HG03342 (cell line): ENCODE measurements at regions not wholly inside any gene's neighbourhood (a gene's known extent, or its start where the extent isn't known, plus 50 kb on each side); places are given as distances from the start of the nearest gene placed in this dataset.
A peak's percentile ranks its signal among the peaks of the same experiment; 100 is the strongest.
"Not testable (repeated sequence)": the region's sequence is repeated elsewhere in the genome, so short reads cannot be mapped to it uniquely, and the experiment has no call there.

Source experiments
- ATAC-seq: cut with Tn5 transposase; IDR thresholded peaks from one replicate; pipeline ENCODE4 v1.9.1; 2021; ENCODE audit warnings: mild to moderate bottlenecking, moderate library complexity; ENCODE audit not compliant: unreplicated experiment

DNA sequence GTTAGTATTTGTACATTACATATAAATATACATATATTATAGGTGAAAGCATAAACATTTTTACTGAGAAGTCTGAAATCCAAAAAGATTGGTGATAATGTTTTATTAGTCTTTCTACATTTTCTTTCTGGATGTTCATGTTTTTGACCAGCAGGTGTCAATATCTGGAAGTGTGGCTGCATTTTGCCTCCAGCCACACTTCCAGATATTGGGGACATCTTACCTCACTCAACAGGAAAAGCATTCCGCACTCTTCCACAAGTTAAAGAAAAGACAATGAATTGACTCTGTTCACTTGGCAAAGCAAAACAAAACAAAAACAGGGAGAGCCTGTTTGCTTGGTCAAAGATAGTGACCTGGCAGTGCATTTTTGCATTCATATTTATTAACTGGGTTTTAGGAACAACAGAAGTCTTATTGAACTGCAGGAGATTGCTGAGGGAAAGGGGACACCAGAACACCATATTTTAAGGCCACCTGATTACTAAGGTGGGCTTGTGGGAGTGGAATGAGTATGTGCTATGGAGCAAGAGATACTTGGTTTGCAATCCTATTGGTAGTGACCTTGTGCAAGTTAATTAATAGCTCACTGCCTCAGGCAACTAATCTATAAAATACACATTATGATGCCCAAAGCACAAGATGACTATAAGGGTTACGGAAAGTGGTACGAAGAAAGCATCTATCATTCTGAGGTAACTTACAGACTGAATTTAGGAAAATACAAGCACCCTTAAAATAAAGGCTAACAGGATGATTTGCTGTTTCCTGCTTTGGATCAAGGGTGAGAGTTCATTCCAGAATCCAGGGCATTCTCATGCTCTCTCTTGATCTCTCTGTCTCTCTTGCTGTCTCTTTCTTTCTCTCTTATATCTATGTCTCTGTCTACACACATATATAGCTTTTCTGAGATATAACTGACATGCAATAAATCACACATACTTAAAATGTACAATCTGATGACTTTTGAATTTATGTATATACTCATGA, 389.9 kb upstream of the EMCN start:
- ATAC-seq: no peak

DNA sequence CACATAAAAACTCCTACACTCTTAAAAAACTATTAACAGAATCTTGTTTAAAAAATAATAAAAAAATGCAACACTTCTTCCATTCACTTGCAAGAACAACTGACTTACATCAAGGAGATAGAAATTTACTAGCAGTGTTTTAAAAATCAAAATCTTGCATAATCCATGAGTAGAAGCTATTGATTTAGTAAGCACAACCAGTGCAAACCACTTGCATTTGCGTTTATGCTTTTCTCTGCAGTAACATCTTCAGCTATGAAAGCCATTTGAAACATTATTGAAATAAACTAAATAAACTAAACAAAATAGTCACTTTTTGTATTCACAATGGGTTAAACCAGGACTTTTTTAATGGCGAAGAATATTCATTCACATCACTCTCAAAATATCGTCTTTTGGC, 389.2 kb upstream of the EMCN start:
- ATAC-seq: no peak

DNA sequence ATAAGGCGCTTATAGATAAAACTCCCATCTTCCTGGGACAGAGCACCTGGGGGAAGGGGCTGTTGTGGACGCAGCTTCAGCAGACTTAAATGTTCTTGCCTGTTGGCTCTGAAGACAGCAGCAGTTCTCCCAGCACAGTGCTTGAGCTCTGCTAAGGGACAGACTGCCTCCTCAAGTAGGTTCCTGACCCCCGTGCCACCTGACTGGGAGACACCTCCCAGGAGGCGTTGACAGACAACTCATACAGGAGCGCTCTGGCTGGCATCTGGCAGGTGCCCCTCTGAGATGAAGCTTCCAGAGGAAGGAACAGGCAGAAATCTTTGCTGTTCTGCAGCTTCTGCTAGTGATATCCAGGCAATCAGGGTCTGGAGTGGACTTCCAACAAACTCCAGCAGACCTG, 383.1 kb upstream of the EMCN start:
- not testable (repeated sequence) for ATAC-seq

DNA sequence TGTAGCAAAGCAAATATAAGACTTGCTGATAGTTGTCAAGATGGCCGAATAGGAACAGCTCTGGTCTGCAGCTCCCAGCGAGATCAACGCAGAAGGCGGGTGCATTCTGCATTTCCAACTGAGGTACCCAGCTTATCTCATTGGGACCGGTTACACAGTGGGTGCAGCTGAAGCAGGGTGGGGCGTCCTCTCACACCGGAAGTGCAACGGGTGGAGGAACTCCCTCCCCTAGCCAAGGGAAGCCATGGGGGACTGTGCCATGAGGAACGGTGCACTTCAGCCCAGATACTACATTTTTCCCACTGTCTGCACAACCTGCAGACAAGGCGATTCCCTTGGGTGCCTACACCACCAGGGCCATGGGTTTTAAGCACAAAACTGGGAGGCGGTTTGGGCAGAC, 382.3 kb upstream of the EMCN start:
- no peak for ATAC-seq

DNA sequence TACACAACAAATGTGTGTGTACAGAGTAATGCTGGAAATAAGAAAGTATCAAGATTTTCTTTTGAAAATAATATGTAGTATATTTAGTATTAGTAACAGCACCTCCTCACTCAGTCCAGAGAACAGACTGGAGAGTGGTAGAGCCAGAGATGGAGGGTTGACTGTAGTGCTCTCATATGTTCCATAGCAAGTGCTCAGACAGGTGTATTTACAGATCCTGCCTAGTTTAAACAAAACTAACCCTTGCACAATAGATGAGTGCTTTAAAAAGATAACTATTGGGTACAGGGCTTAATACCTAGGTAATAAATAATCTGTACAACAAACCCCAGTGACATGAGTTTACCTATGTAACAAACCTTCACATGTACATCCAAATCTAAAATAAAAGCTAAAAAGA, 381.0 kb upstream of the EMCN start:
- no peak for ATAC-seq

DNA sequence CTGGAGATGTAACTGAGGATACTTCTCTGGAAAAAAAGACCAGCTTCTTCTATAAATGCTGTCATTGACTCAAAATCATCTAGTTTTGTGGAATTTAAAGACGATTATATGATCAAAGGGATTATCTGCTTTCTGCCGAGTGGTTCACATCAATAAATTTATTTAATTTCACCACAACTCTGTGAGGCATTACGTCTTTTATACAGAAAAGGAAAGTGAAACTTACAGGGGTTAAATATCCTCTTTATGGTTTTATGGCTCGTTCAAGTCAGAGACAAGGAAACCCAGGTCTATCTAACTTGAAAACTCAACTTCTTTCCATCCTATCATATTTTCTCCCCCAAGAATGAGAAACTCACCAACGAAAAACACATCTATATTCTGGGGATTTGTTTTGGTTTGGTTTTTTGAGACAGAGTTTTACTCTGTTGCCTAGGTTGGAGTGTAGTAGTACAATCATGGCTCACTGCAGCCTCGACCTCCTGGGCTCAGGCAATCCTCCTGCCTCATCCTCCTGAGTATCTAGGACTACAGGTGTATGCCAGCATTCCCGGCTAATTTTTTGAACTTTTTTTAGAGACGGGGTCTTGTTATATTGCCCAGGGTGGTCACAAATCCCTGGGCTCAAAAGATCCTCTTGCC, 377.9 kb upstream of the EMCN start:
- peak; percentile 93 for ATAC-seq

DNA sequence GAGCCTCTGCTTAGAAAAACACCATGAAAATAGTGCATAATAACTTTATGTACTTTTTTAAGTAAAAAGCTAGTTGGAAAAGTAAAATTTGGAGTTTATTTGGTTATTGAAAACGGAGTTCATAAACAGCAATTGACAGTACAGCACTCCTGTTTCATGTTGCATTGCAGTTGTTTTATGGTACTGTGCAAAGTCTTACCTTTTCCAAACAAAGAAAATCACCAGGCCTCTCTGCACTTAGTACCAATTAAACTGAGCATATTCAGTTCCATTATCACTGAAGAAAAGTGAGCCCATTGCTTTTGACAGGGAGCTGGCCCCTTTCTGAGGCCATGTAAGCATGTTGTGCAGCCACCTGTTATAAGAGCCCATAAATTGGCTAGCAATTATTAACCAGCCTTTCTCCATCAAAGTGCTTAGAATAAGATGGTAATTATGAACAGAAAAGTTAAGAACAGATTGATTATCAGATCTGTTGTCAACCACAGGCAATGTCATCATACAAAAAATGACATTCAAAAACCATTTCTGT, 376.6 kb upstream of the EMCN start:
- ATAC-seq: no peak

DNA sequence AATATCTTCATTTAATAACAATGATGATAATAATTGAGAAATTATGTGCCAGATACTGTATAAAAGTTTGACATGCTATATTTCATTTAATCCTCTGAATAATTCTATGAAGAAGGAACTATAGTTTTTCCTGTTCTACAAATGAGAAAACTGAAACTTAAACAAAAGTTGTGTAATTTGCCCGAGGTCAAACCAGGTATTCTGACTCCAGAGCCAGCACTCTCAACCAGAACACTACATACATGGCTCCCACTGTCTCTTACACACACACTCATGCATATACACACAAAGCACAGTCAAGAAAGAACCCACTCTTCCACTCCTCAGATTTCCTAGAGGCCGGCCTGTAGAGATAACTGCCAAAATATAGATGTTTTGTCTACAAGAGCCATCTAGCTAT, 374.0 kb upstream of the EMCN start:
- no peak for ATAC-seq

DNA sequence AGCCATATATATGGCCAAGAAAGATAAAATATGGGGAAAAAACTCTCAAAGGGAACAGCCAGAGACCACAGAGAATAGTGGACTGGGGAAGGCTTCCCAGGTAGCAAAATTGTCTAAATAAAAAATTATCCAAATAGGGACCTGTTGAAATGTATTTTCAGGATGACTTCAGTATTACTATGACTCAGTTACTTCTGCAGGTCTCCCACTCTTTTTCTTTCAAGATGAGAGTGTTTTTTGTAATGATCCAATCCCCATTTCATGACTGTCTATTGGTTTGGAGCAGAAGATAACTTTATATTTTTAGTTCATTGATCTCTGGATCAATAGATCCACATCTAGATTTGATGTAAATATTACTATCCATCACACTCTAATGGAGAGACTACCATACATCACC, 372.1 kb upstream of the EMCN start:
- ATAC-seq: no peak

DNA sequence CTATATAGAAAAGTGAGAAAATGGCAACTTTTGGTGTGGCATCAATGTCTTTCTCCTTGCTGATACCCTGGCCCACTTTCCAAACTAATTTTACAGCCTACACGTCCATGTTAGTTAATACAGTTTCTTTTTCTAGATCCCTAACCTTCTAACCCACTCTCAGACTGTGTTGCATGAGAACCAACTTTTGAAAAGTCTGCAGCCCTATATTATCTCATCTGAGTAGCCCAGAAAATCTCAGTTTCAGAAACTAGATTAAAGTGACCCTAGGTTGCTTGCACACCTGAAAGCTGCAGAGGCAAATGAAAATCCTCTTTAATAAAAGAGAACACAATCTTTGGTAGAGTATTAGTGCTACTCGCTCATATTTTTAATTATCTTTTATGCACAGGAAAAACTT, 371.6 kb upstream of the EMCN start:
- ATAC-seq: no peak

DNA sequence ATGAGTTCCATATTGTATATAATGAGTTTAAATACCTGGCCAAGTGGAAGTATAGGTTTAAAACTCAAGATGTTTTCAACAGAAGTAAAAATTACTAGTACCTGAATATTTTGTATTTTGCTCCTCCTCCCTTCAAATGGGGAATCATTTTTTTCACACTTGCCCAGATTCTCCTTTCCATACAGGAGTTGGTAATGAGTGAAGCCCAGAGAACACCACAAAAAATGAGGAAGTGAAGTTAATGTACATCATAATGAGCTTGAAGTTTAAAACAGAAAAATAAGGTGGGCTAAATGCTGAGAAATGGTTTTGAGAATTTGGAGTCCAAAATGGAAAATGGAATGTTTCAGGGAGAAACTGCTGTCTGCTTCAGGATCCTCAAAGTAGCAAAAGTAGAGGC, 364.8 kb upstream of the EMCN start:
- ATAC-seq: no peak

DNA sequence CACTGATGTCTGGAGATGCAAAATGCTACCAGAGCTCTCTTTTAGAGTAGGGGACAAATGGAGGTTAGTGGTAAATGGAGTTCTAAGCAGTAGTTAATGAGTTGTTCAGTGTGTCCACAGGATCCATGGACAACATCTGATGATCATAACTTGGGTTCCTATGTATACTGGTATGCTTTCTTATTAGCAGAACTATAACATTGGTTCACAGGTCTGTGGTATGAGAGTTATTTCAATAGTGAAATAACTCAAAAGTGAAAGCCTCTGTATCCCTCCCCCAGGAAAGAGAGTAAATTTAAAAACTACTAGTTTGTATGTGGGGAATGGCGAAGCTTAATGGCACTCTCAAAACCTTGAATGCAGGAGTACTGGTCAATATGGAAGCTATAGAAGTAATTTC, 363.5 kb upstream of the EMCN start:
- no peak for ATAC-seq

DNA sequence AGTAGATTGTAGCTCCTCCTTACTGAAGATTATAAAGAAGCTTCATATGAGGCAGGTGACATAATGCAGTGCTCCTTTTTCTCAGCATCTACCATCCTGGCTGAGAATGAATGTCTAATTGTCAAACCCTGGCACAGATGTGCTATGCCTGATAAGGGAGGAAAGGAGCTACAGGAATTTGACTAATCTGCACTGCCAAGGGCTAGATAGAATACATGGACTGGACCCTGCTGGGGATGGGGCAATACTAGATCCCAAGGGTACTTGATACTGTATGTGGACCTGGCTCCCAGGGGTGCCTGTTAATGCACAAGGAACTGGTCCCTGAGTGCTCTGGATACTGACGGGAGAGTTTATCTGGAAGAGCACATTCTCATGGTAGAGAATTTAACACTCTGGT, 362.2 kb upstream of the EMCN start:
- ATAC-seq: no peak

DNA sequence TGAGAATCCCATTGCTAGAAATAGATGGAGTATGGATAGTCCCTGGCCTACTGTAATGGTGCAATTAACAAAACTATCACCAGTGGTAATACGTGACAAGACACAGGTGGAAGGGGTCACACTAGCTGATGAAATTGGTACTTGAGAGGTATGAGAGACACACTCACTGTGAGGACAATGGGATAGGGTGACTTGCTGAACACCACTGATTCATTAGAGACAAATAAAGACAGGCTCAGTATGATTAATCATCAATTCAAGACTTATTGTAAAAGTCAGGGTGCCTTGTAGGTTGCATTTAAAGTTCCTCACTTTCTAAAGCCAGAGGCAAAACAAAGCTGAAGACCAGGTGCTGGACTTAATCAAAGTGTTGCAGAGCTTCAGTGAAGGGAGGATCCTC, 361.6 kb upstream of the EMCN start:
- no peak for ATAC-seq

DNA sequence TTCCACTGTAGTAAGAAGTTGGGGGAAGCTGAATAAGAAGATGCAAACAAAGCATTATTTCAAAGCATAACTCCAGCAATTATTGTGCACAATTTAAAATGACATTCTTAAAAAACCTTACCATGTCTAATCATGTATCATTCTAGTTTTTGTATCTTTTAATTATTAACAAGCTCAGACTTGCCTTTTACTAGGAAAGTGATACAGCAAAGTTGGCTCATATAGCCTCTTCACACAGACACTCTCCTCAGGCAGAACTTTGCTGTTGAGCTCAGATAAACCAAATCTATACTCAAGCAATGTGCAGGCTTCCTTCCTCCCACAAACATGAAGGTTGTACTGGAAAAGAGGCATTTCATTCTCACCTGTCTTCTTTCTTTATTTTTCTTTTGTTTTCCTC, 358.7 kb upstream of the EMCN start:
- no peak for ATAC-seq

DNA sequence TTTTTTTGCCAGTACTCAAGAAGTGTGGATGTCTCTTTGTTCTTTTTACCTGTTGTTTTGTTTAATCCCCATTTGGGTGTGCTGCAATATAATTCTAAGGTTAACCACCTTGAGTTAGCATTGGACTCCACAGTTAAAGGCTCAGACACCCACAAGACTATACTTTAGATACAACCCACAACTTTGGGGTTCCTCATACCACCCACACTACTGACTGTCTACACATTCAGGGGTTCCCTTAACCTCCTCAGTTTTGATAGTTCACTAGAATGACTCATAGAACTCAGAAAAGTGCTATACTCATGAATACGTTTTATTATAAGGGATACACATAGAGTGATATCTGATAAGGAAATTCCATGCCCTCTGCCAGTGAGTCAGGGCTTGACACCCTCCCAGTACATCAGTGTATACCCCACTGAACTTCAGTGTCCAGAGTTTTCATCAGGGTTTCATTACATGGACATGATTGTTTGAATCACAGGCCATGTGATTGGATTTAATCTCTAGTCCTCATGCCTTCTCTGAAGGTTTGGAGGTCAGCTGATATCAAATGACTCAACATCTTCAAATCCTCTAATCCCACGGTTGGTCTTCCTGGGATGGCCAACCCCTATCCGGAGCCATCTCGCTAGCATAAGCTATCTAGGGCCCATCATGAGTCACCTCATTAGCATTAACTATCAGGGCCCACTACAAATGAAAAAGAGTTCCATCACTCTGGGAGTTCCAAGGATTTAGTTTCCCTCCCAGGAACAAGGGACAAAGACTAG, 357.7 kb upstream of the EMCN start:
- no peak for ATAC-seq

DNA sequence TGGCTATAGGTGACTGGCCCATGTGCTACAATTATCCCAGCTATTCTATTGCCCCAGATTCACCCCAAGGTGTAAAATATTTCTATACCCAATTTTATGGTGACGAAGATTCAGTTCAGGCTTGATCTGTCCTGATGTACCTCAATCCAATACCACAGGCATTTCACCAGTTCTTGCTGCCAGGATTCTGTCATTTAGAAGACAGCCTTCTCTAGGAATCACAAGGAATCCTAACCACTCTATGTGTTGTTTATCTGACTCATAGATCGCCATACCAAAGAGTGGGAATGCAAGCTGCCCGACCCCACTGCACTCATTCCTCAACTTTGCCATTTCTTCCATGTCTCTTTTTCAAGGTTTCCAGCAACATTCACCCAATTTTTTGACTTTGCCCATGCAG, 355.0 kb upstream of the EMCN start:
- ATAC-seq: no peak

DNA sequence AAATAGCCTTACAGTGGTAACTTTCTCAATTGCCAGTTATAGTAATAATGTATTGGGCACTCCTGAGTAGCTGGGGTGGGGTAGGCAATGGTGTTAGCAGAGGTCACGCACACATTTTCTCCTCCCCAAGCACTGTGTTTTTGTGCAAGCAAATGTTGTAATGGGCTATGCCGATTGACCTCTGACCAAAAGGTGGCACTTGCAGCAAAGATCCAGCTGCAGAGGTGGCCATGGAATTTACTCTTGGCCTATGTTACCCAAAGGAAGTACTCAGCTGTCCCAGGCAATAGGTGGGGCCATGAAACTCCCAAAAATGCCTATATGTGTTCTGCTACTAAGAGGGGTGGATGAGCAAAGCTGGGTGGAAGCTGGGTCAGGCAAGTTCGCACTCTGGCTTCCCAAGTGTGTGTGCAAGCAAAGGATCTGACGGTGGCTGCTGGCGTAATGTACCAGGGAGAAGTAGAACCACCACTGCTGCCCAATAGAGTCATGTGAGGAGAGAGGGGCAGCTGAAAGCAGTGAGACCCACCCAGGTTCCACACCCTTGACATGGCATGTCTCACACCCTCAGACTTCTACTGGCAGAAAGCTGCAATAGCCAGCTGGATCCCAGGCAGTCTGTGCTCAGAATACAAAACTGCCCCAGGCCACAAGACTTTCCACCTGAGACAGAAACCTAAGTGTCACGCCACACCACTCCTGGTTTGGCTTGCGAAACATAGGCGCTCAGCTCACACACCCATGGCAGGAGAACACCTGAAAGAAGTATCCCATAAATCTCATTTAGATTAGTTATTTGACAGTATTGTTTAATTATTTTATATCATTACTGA, 353.3 kb upstream of the EMCN start:
- ATAC-seq: no peak

DNA sequence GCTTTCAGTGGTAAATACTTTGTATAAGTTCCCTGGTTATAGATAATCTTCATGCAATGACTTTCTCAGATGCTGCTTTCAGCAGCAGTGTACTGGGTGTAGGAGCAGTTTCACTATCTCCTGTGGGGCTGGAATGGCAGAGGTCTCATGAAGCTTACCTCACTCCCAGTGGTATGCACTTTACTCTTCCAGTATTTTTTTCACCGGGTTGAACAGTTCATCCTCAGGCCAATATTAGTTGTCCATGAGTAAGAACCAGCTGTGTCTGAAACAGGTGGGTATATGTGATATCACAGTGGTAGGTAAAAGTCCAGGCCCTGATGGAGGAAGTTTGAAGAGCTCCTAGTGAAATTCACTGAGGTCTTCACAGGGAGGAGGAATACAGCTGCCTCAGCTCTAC, 351.5 kb upstream of the EMCN start:
- ATAC-seq: no peak

DNA sequence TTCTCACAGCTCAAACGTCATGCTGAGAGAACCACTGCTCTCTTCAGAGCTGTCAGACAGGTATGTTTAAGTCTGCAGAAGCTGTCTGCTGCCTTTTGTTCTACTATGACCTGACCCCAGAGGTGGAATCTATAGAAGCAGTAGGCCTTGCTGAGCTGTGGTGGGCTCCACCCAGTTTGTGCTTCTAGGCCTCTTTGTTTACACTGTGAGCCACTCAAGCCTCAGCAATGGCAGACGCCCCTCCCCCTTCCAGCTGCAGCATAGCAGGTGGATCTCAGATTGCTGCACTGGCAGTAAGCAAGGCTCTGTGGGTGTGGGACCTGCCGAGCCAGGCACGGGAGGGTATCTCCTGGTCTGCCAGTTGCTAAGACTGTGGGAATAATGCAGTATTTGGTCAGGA, 350.5 kb upstream of the EMCN start:
- ATAC-seq: not testable (repeated sequence)

DNA sequence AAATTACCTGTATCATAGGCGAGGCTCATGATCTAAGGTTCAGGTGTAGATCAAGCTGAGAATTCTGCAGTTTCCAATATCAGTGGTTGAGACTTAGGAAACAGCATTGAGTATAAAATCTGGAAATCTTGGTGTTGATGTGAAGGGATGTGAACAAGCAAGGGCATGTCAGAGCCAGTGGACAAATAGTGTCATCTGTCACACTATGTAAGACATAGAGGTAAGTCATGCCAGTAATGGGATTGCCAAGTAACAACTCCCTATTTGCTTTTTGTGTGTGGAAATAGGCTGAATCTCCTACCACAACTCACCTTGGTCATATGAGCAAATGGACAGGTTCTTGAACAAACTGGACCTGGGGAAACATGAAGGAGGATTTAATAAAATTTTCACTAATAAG, 334.5 kb upstream of the EMCN start:
- ATAC-seq: no peak
